GM23338 (cell line): ENCODE measurements at regions not wholly inside any gene's neighbourhood (a gene's known extent, or its start where the extent isn't known, plus 50 kb on each side); places are given as distances from the start of the nearest gene placed in this dataset.

Source experiments
- ATAC-seq: fragments of 200-7000 bp; cut with Tn5 transposase; 3 replicates; pipeline ENCODE4 v1.9.1; 2020
- DNase-seq: peaks from one replicate; pipeline ENCODE4 v3.0.0-alpha.2; 2015; ENCODE audit warnings: low spot score
- H2AFZ ChIP-seq: fragments of 200-600 bp; sonication (generic); 2 replicates; pipeline ENCODE4 v1.8.0; 2016; ENCODE audit warnings: antibody characterized with exemption, mild to moderate bottlenecking, moderate library complexity
- H3F3A ChIP-seq: fragments of 200-600 bp; sonication (generic); replicated peaks from 2 replicates; pipeline ENCODE4 v1.8.0; 2017; ENCODE audit warnings: antibody characterized with exemption, mixed run types, low read depth
- H3K27ac ChIP-seq: fragments of 200-600 bp; sonication (generic); 2 replicates; pipeline ENCODE4 v1.6.1; 2016; ENCODE audit warnings: low read depth
- H3K27me3 ChIP-seq: fragments of 200-600 bp; sonication (generic); 2 replicates; pipeline ENCODE4 v1.8.0; 2016; ENCODE audit warnings: mild to moderate bottlenecking, mixed run types, moderate library complexity; ENCODE audit not compliant: insufficient read depth
- H3K36me3 ChIP-seq: fragments of 200-600 bp; sonication (generic); 2 replicates; pipeline ENCODE4 v1.8.0; 2016; ENCODE audit warnings: mild to moderate bottlenecking; ENCODE audit not compliant: insufficient read depth
- H3K4me1 ChIP-seq: fragments of 200-600 bp; sonication (generic); 2 replicates; pipeline ENCODE4 v1.8.0; 2016; ENCODE audit warnings: mild to moderate bottlenecking, moderate library complexity; ENCODE audit not compliant: insufficient read depth
- H3K4me2 ChIP-seq: fragments of 200-600 bp; sonication (generic); 2 replicates; pipeline ENCODE4 v1.7.1; 2017; ENCODE audit warnings: mixed run types
- H3K4me3 ChIP-seq: fragments of 200-600 bp; sonication (generic); 2 replicates; pipeline ENCODE4 v1.6.1; 2016; ENCODE audit warnings: mixed run types
- H3K79me2 ChIP-seq: fragments of 200-600 bp; sonication (generic); replicated peaks from 2 replicates; pipeline ENCODE4 v1.8.0; 2017; ENCODE audit warnings: mild to moderate bottlenecking; ENCODE audit not compliant: insufficient read depth
- H3K9me2 ChIP-seq: fragments of 200-600 bp; sonication (generic); 2 replicates; pipeline ENCODE4 v1.8.0; 2017; ENCODE audit not compliant: insufficient read depth
- H4K20me1 ChIP-seq: fragments of 200-600 bp; sonication (generic); replicated peaks from 2 replicates; pipeline ENCODE4 v1.8.0; 2017; ENCODE audit warnings: mild to moderate bottlenecking; ENCODE audit not compliant: insufficient read depth
- H3K27ac Mint-ChIP-seq: 2 replicates; pipeline ENCODE4 v1.8.0; 2020; ENCODE audit warnings: inconsistent platforms, mild to moderate bottlenecking, moderate library complexity, mixed read lengths
- H3K27me3 Mint-ChIP-seq: 3 replicates; pipeline ENCODE4 v1.8.0; 2022; ENCODE audit warnings: low read depth, mild to moderate bottlenecking, moderate library complexity, mixed read lengths, inconsistent platforms; ENCODE audit not compliant: insufficient read depth, poor library complexity
- H3K36me3 Mint-ChIP-seq: 3 replicates; pipeline ENCODE4 v1.8.0; 2021; ENCODE audit warnings: low read depth, mild to moderate bottlenecking, inconsistent platforms, moderate library complexity, mixed read lengths
- H3K4me1 Mint-ChIP-seq: 3 replicates; pipeline ENCODE4 v1.8.0; 2020; ENCODE audit warnings: mild to moderate bottlenecking, inconsistent platforms, mixed read lengths
- H3K4me3 Mint-ChIP-seq: 3 replicates; pipeline ENCODE4 v1.8.0; 2021; ENCODE audit warnings: moderate library complexity, mild to moderate bottlenecking, inconsistent platforms, mixed read lengths
- H3K9me3 Mint-ChIP-seq: 3 replicates; pipeline ENCODE4 v1.8.0; 2020; ENCODE audit warnings: moderate library complexity, mild to moderate bottlenecking, inconsistent platforms, mixed read lengths
- CREB1 ChIP-seq: fragments of 250-450 bp; sonication (Bioruptor Pico); IDR thresholded peaks from 2 replicates; pipeline ENCODE4 v1.5.0; 2020; ENCODE audit warnings: low read depth, mild to moderate bottlenecking, moderate library complexity
- CTCF ChIP-seq, 2 experiments: fragments of 200-600 bp in 1 of 2; sonication (generic) in 1 of 2; conservative IDR thresholded peaks; 2 replicates each; pipeline versions ENCODE4 v1.5.1 to v1.6.1; 2016 to 2017; ENCODE audit warnings: antibody characterized with exemption in 2 of 2, low read depth in 2 of 2, mild to moderate bottlenecking in 2 of 2, moderate library complexity in 1 of 2
- ETS1 ChIP-seq: IDR thresholded peaks from 2 replicates; pipeline ENCODE4 v1.6.1; 2016; ENCODE audit warnings: antibody characterized with exemption
- EZH2 ChIP-seq: fragments of 200-600 bp; sonication (generic); IDR thresholded peaks from one replicate; pipeline ENCODE4 v1.8.0; 2017; ENCODE audit warnings: antibody characterized with exemption, mild to moderate bottlenecking, low read depth; ENCODE audit not compliant: unreplicated experiment
- EZH2phosphoT487 ChIP-seq: fragments of 200-600 bp; sonication (generic); IDR thresholded peaks from one replicate; pipeline ENCODE4 v1.8.1; 2018; ENCODE audit warnings: antibody characterized with exemption; ENCODE audit not compliant: unreplicated experiment
- JUNB ChIP-seq: IDR thresholded peaks from one replicate; pipeline ENCODE4 v1.6.1; 2016; ENCODE audit warnings: antibody characterized with exemption; ENCODE audit not compliant: unreplicated experiment
- NANOG ChIP-seq: IDR thresholded peaks from 2 replicates; pipeline ENCODE4 v1.6.1; 2016; ENCODE audit warnings: antibody characterized with exemption, borderline replicate concordance
- POLR2AphosphoS5 ChIP-seq: IDR thresholded peaks from 2 replicates; pipeline ENCODE4 v1.6.1; 2016; ENCODE audit warnings: antibody characterized with exemption, low read depth
- REST ChIP-seq: IDR thresholded peaks from one replicate; pipeline ENCODE4 v1.6.1; 2018; ENCODE audit warnings: antibody characterized with exemption; ENCODE audit not compliant: unreplicated experiment
- ZNF114 ChIP-seq: fragments of 250-450 bp; sonication (Bioruptor Pico); IDR thresholded peaks from 2 replicates; pipeline ENCODE4 v1.5.0; 2020; ENCODE audit warnings: mild to moderate bottlenecking, moderate library complexity
- ZNF331 ChIP-seq: fragments of 250-450 bp; sonication (Bioruptor Pico); IDR thresholded peaks from 2 replicates; pipeline ENCODE4 v1.5.0; 2020; ENCODE audit warnings: low read depth, mild to moderate bottlenecking, moderate library complexity
- ZNF462 ChIP-seq: fragments of 250-450 bp; sonication (Bioruptor Pico); IDR thresholded peaks from 2 replicates; pipeline ENCODE4 v1.5.0; 2020; ENCODE audit warnings: mild to moderate bottlenecking, moderate library complexity

DNA sequence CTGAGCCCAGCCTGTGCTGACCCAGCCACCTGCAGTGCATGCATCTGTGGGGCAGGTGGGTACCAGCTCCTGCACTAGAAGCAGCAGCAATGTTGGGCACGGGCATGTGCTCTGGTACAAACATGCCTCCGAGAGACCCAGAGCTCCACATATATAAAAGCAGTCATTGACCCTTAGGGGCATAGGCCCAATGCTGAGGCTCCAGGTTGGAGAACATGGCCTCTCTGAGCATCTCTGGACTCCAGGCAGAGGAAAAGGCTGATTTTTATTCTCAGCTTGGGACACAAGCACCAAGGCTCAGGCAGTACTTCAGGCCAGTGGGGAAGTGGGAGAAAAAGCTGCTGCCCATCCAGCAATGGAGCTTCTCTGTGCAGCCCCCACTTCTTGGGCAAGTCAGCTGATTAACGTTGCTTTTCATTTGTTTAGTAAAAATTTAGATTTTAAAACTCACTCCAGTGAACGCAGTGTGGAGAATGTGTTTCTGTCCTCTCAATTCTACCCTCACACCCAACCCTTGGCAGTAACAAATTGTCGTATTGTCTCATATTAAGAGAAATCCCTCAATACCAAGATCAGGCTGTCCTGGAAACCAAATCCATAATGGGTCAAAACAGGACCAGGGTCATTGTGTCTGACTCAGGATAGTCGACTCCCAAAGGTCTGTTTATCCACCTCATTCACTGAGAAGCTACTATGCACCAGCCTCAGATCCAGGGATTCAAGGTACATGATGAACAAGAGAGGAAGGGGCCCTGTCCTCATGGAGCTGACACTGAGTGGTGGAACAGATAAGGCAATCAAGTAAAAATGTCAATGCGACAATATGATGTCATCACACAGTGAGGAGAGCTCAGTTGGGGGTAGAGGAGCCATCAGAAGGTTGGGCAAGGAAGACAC lies 50.6 kb upstream of the TOP3B start:
- ATAC-seq (no peak), DNase-seq (no peak)
- no peaks in the 10 kb centered on the region; the same call in 2 of the 3 replicates for H3K36me3 Mint-ChIP-seq
- H3K27ac Mint-ChIP-seq, result no peak overlapping the region
- H4K20me1 ChIP-seq, result no peaks in the 10 kb centered on the region
- no peaks in the 10 kb centered on the region for H3K9me3 Mint-ChIP-seq
- H3K27me3 ChIP-seq, result peaks cover 100% of the 10 kb centered on the region
- TF ChIP-seq CTCF (conservative IDR thresholded peaks at IDR 0.05; ENCODE audit: low read depth in 2 of 2) (no peak), NANOG (no peak), ZNF114 (CRISPR knock-in tag) (no peak), EZH2 (no peak), ETS1 (no peak), JUNB (no peak), POLR2AphosphoS5 (no peak), EZH2phosphoT487 (no peak), ZNF331 (no peak), ZNF462 (CRISPR knock-in tag) (no peak), REST (no peak), CREB1 (no peak)
- no peak overlapping the region for H3K4me3 Mint-ChIP-seq
- H3K9me2 ChIP-seq, result no peaks in the 10 kb centered on the region
- no peak overlapping the region for H3K27ac ChIP-seq
- peaks cover 12% of the 10 kb centered on the region for H3K4me1 ChIP-seq
- no peak overlapping the region for H2AFZ ChIP-seq
- no peaks in the 10 kb centered on the region for H3F3A ChIP-seq
- H3K4me2 ChIP-seq, result no peak overlapping the region
- H3K4me3 ChIP-seq, result no peak overlapping the region
- H3K4me1 Mint-ChIP-seq, result peaks cover 8% of the 10 kb centered on the region
- no peaks in the 10 kb centered on the region for H3K36me3 ChIP-seq
- H3K27me3 Mint-ChIP-seq, result peaks cover 92% of the 10 kb centered on the region
- H3K79me2 ChIP-seq, result no peaks in the 10 kb centered on the region
